ENCODE measurements at regions not wholly inside any gene's neighbourhood (a gene's known extent, or its start where the extent isn't known, plus 50 kb on each side); places are given as distances from the start of the nearest gene placed in this dataset.

GRCh38 chr10:44056967-44057805 is 327.7 kb downstream of the CXCL12 start:
- TF ChIP-seq EZH2 (IDR thresholded peaks at IDR 0.05; ENCODE audit: borderline replicate concordance, low read depth, low read length, severe bottlenecking) (no peak), CTCF (IDR thresholded peaks at IDR 0.05; ENCODE audit: borderline replicate concordance, extremely low read depth, low read length, poor library complexity, severe bottlenecking) (no peak)
- no peak overlapping the region for H2AFZ ChIP-seq (ENCODE audit: low read depth, low read length)

GRCh38 chr10:44056206-44056605 is 328.7 kb downstream of the CXCL12 start:
- Histone ChIP-seq H3K27ac (ENCODE audit: low read length) (no peak overlapping the region), H3K79me2 (ENCODE audit: insufficient read depth, low read length) (no peaks in the 10 kb centered on the region), H3K4me3 (ENCODE audit: low read depth in 1 of 2, low read length in 2 of 2) (no peak overlapping the region), H3K9me3 (ENCODE audit: insufficient read depth, low read length, severe bottlenecking) (no peaks in the 10 kb centered on the region), H3K4me1 (ENCODE audit: insufficient read depth, low read length) (no peaks in the 10 kb centered on the region), H2AFZ (ENCODE audit: low read depth, low read length) (no peak overlapping the region), H3K27me3 (ENCODE audit: insufficient read depth, low read length, poor library complexity) (no peaks in the 10 kb centered on the region), H3K4me2 (ENCODE audit: insufficient read depth, low read length) (no peak overlapping the region), H4K20me1 (ENCODE audit: insufficient read depth, low read length) (no peaks in the 10 kb centered on the region), H3K36me3 (ENCODE audit: insufficient read depth, low read length) (no peaks in the 10 kb centered on the region), H3K9ac (ENCODE audit: low read depth, low read length) (no peak overlapping the region)
- TF ChIP-seq CTCF (IDR thresholded peaks at IDR 0.05; ENCODE audit: borderline replicate concordance, extremely low read depth, low read length, poor library complexity, severe bottlenecking) (no peak), EZH2 (IDR thresholded peaks at IDR 0.05; ENCODE audit: borderline replicate concordance, low read depth, low read length, severe bottlenecking) (no peak)
- DNase-seq (no peak), ATAC-seq (ENCODE audit: insufficient read depth, low read depth) (no peak)

More at GRCh38 chr10:44056967-44057805, 327.7 kb downstream of the CXCL12 start:
- Histone ChIP-seq H3K9ac (ENCODE audit: low read depth, low read length) (no peak overlapping the region), H3K27me3 (ENCODE audit: insufficient read depth, low read length, poor library complexity) (no peaks in the 10 kb centered on the region), H4K20me1 (ENCODE audit: insufficient read depth, low read length) (no peaks in the 10 kb centered on the region), H3K79me2 (ENCODE audit: insufficient read depth, low read length) (no peaks in the 10 kb centered on the region), H3K4me3 (ENCODE audit: low read depth in 1 of 2, low read length in 2 of 2) (no peak overlapping the region), H3K36me3 (ENCODE audit: insufficient read depth, low read length) (no peaks in the 10 kb centered on the region), H3K9me3 (ENCODE audit: insufficient read depth, low read length, severe bottlenecking) (no peaks in the 10 kb centered on the region), H3K4me1 (ENCODE audit: insufficient read depth, low read length) (no peaks in the 10 kb centered on the region), H3K4me2 (ENCODE audit: insufficient read depth, low read length) (no peak overlapping the region), H3K27ac (ENCODE audit: low read length) (no peak overlapping the region)
- ATAC-seq (ENCODE audit: insufficient read depth, low read depth) (no peak), DNase-seq (no peak)

GRCh38 chr10:44054046-44054445 is 330.9 kb downstream of the CXCL12 start:
- no peaks in the 10 kb centered on the region for H4K20me1 ChIP-seq (ENCODE audit: insufficient read depth, low read length)
- TF ChIP-seq CTCF (IDR thresholded peaks at IDR 0.05; ENCODE audit: borderline replicate concordance, extremely low read depth, low read length, poor library complexity, severe bottlenecking), result no peak
- TF ChIP-seq EZH2 (IDR thresholded peaks at IDR 0.05; ENCODE audit: borderline replicate concordance, low read depth, low read length, severe bottlenecking), result no peak
- H2AFZ ChIP-seq (ENCODE audit: low read depth, low read length), result no peak overlapping the region
- H3K9ac ChIP-seq (ENCODE audit: low read depth, low read length), result no peak overlapping the region
- no peaks in the 10 kb centered on the region for H3K4me1 ChIP-seq (ENCODE audit: insufficient read depth, low read length)
- ATAC-seq (ENCODE audit: insufficient read depth, low read depth) (no peak), DNase-seq (no peak)
- no peaks in the 10 kb centered on the region for H3K79me2 ChIP-seq (ENCODE audit: insufficient read depth, low read length)
- H3K27ac ChIP-seq (ENCODE audit: low read length), result no peak overlapping the region
- H3K9me3 ChIP-seq (ENCODE audit: insufficient read depth, low read length, severe bottlenecking), result no peaks in the 10 kb centered on the region
- no peaks in the 10 kb centered on the region for H3K36me3 ChIP-seq (ENCODE audit: insufficient read depth, low read length)
- no peaks in the 10 kb centered on the region for H3K27me3 ChIP-seq (ENCODE audit: insufficient read depth, low read length, poor library complexity)
- H3K4me2 ChIP-seq (ENCODE audit: insufficient read depth, low read length), result no peak overlapping the region
- no peak overlapping the region for H3K4me3 ChIP-seq (ENCODE audit: low read depth in 1 of 2, low read length in 2 of 2)
